Stimulated activated naive CD4-positive, alpha-beta T cell (primary cell): ENCODE measurements at regions not wholly inside any gene's neighbourhood (a gene's known extent, or its start where the extent isn't known, plus 50 kb on each side); places are given as distances from the start of the nearest gene placed in this dataset.
"Not testable (repeated sequence)": the region's sequence is repeated elsewhere in the genome, so short reads cannot be mapped to it uniquely, and the experiment has no call there.

Source experiments
- DNase-seq, 6 experiments: peaks; one replicate each; lab custom pipeline; 2025; lab: John Stamatoyannopoulos, UW

DNA sequence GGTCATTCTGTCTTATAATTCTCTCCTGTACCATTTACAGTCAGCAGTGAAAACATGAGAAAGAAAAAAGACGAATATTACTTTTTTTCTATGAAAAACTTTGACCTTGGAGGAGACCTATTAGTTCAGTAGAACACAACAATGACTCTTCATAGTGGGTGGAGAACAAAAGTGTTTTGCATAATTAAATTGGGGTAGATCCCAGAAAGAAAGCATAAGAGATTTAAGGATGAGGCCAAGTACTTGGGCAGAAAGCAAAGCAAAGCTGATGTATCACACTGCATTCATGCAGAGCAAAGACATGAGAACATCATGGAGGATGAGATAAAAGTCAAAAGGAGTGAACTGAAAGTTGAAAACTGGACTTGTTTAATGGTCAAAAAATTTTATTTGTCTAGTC lies 1273.4 kb downstream of the ROBO2 start:
- DNase-seq: no peak

GRCh38 chr3:78314327-78314726 lies 1274.4 kb downstream of the ROBO2 start:
- DNase-seq: no peak

- no peak for DNase-seq
These were observed 1277.9 kb downstream of the ROBO2 start for GRCh38 chr3:78317774-78318173.

- peak in 1 of 6 experiments; percentile 0 for DNase-seq
These were observed 1282.9 kb downstream of the ROBO2 start for GRCh38 chr3:78322780-78323179.

DNA sequence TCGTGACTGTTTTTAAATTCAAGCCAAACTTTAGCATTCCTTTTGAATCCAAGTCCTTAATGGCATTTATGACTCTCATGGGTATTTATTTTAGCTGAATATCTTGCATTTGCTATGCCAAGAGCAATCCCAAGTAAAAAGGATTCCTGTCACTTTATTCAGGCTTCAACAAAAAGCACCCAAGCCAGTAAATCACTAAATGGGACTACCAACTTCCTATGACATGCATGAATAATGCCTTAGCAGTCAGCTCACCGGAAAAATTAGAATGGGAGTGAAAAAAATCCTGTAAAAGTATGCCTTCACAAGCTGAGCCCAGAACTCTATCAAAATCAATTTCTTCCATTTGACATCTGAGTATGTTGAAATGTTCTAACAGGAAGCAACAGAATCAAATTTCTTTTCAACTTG lies 1297.9 kb downstream of the ROBO2 start:
- DNase-seq: no peak

GRCh38 chr3:78338405-78338804 lies 1298.5 kb downstream of the ROBO2 start:
- DNase-seq: no peak

DNA sequence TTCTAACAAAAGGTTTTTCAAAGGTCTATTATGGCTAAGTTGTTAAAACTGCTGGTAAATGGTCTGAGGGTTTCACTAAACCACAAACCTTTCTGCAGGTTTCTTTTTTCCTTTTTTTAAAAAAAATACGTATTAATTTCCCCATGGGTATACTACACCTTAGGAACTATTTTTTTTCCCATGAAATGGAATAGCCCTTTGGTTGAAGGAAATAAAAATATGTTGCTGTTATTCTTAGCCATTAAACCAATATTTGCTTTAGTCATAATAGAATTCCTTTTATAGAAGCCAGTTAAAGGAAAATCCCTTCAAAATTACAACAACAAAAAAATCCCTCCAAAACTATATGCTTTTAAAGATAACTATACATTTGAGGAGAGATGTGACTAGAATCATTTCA lies 1303.3 kb downstream of the ROBO2 start:
- DNase-seq: no peak

DNA sequence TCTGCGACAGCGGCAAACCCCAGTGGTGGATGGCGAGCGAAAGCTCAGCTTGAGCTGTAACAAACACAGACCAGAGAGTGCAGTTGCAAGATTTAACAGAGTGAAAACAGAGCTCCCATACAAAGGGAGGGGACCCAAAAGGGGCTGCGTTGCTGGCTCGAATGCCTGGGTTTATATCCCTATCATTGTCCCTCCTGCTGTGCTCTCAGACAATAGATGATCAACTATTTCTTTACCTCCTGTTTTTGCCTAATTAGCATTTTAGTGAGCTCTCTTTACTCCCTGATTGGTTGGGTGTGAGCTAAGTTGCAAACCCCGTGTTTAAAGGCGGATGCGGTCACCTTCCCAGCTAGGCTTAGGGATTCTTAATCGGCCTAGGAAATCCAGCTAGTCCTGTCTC lies 1304.4 kb downstream of the ROBO2 start:
- DNase-seq: not testable (repeated sequence)

GRCh38 chr3:78344918-78345317 lies 1305.0 kb downstream of the ROBO2 start:
- no peak for DNase-seq

- DNase-seq: no peak
These were observed 1307.3 kb downstream of the ROBO2 start for GRCh38 chr3:78347176-78347575.

- DNase-seq: no peak
These were observed 1308.8 kb downstream of the ROBO2 start for GRCh38 chr3:78348664-78349063.

DNA sequence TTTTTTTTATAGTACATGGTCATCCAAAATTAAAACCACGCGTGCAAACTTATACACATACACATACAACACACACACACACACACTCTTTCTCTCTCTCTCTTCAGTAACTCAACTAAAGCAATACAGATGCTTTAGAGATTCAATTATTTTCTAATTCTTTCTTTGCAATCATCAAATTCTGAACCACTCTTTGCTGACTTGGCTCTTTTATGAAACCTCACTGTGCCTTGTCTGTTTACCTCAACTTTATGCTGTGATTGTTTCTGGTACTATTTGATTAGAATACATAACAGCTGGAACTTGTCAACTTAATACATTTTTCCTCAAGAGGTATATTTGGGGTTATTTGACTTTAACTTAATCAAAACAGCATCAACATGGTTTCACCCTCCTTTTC lies 1309.7 kb downstream of the ROBO2 start:
- DNase-seq: no peak

GRCh38 chr3:78351334-78351733 lies 1311.4 kb downstream of the ROBO2 start:
- no peak for DNase-seq

DNA sequence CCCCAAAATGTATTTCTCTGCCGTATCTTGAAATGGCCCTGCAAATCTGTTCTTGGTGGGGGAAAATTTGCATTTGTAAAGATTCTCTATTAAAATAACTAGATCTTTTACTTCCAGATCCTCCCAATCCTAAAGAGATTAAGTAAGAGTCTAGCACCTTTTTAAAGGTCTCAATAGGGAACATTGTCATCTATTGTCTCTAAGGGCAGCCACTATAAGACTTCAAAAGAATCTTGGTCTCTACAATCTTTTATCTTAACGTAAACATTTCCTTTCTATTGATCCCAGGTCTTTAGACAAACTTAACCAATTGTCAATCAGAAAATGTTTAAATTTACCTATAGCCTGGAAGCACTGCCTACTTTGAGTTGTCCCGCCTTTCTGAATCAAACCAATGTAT lies 1313.3 kb downstream of the ROBO2 start:
- no peak for DNase-seq

DNA sequence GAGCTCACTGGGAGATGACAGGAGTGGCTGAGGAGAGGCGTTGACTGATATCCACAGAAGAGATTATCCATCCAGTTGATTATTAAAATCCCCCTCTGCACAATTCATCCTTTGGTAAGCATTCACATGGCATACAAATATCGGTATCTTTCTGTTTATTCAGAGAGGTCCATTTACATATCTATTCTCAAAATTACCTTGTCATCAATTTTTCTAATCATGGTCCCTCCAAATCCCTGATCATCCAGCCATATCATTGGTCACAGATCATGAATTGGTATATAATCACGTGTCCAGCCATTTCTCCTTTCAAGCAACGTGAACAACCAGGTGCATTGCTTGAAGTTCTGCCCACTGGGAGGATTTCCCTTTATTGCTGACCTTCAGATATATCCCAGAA lies 1321.0 kb downstream of the ROBO2 start:
- DNase-seq: no peak

DNA sequence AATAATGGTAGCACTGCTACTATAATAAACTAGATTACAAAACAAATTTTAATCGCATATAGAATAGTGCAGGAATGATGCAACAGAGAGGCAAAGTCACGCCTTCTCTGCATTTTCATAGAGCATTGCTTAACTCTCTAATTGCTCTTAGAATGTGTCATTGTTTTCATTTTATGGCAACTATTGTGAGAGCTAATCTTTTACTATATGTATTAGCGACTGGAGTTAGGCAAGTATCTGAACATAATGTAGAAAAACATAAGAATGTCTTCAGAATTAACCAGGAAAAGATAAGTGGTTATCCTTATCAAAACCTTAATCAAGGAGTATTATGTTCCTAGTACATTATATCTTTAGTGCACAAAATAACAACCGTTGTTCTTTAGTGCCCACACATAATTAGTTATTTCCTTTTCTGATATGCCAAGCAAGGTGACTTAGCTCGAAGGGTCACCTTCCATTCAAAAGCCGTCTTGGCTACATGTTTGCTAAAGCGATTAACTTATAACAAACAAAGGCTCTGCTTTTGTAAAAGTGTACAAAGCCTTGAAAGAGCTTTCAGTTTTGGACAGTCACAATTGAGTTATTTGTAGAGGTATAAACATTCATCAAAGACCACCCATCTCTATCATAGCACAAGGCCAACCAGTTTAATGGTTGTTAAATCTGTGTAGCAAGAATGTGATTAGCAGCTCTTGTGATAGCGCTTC lies 1328.9 kb downstream of the ROBO2 start:
- DNase-seq: no peak

GRCh38 chr3:78390221-78390620 lies 1350.3 kb downstream of the ROBO2 start:
- no peak for DNase-seq

- no peak for DNase-seq
These were observed 1358.5 kb downstream of the ROBO2 start for GRCh38 chr3:78398401-78398800.

- DNase-seq: no peak
These were observed 1362.8 kb downstream of the ROBO2 start for GRCh38 chr3:78402720-78403119.

DNA sequence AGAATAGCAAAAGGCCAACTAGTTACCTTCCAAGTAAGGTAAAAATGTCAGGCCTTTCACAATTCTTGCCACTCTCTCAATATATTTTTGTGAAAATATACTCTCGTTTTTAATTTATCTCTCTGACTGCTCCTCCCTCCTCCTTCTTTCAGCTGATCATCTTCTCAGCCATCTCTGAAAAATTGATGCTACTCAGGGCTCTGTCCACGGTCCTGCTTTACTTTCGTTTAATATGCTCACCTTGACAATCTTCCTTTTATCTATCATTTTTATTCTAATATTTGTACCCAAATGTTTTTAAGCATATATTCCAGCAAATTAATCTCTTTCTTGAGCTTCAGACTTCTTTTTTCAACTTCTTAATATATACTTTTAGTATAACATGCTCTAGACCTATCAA lies 1362.1 kb downstream of the ROBO1 start:
- no peak for DNase-seq

DNA sequence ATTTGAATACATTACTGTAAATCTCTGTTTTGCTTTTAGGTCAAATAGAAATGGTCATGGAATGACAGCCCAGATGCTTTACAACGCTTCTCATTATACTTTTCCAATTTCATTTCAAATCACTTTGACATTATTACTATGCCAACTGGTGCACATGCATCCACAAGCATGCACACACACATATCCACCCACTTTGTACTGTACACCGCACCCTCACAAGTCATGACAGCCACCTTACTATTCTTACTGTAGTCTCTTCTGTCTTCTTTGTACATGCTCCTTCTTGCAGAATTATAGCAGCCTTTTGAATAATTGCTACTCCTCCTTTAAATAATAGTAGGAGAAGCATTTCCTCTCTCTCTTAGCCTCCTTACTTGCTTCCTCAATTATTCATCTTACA lies 1361.4 kb downstream of the ROBO1 start:
- no peak for DNase-seq

DNA sequence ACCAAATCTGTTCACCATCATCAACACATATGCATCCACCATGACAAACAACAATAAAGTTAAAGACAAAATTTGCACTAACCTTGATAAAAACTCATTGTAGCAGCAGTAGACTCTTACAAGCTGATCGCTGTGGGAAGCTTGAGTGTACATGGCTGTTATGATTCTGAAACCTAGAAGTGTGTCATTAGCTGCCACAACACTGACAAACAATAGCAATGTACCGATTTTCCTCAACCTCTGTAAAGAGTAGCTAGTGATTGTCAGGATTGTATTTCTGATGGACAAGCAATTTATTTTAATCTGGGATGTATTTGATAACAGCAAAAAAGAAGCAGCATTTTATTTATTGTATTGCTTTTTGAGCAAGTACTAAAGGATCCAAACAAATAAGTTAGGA lies 1357.7 kb downstream of the ROBO1 start:
- no peak for DNase-seq

GRCh38 chr3:78414261-78414660 lies 1353.5 kb downstream of the ROBO1 start:
- DNase-seq: no peak

GRCh38 chr3:78420611-78421010 lies 1347.2 kb downstream of the ROBO1 start:
- DNase-seq: no peak
